ENCODE measurements at regions not wholly inside any gene's neighbourhood (a gene's known extent, or its start where the extent isn't known, plus 50 kb on each side); places are given as distances from the start of the nearest gene placed in this dataset.

- no peak for DNase-seq (ENCODE audit: extremely low read depth in 1 of 11, low read depth in 9 of 11, low spot score in 4 of 11)
These were observed 307.6 kb upstream of the FBXO33 start for GRCh38 chr14:39739796-39740195.

GRCh38 chr14:39734306-39734705 is 302.1 kb upstream of the FBXO33 start:
- no peak for DNase-seq (ENCODE audit: extremely low read depth in 1 of 11, low read depth in 9 of 11, low spot score in 4 of 11)

DNA sequence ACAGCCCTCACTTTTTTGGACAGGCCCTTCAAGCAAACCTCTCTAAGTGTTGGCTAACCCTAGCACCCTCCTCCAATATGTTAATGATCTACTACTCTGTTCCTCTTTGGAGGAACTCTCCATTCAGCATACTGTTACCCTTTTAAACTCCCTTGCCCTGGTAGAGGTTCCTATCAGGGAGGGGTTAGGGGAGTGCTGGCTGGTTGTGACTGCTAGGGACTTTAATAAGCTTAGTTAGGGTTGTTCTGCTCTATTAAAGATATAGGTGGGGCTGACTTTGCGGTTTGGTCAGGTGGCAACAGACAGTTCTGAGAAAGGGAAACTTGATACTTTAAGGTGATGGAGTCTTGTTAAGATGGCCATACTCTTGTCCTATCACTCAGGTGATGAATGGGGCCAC is 301.5 kb upstream of the FBXO33 start:
- no peak for DNase-seq (ENCODE audit: extremely low read depth in 1 of 11, low read depth in 9 of 11, low spot score in 4 of 11)

- DNase-seq (ENCODE audit: extremely low read depth in 1 of 11, low read depth in 9 of 11, low spot score in 4 of 11): no peak
These were observed 299.7 kb upstream of the FBXO33 start for GRCh38 chr14:39731912-39732311.

- no peak for DNase-seq (ENCODE audit: extremely low read depth in 1 of 11, low read depth in 9 of 11, low spot score in 4 of 11)
These were observed 294.3 kb upstream of the FBXO33 start for GRCh38 chr14:39726563-39726962.

- no peak for DNase-seq (ENCODE audit: extremely low read depth in 1 of 11, low read depth in 9 of 11, low spot score in 4 of 11)
These were observed 290.5 kb upstream of the FBXO33 start for GRCh38 chr14:39722547-39723273.

DNA sequence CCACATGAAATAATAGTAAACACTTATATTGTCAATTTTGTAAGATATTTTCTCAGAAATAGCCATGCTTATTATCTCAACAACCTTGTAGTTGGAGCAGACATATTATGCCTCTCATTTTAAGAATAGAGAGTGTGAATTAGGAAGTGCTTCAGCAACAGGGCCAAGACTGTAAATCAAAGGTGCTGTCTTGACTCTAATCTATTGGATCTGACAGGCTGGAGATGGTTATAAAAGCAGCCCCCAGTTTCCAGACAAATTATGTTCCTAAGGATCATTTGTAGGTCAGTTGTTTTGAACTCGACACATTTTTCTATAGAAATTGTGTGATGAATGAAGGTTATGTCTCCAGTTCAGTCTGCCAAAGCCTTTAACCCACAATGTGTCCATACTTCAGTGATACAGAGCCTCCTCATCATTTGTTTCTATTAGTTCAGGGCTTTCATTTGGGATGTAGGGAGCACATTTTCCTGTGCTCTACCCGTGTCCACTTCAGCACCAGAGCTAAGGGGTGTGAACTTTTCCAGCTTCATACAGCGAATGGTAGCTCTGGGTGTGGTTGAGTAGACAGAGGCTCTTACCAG is 284.8 kb upstream of the FBXO33 start:
- no peak for DNase-seq (ENCODE audit: extremely low read depth in 1 of 11, low read depth in 9 of 11, low spot score in 4 of 11)

DNA sequence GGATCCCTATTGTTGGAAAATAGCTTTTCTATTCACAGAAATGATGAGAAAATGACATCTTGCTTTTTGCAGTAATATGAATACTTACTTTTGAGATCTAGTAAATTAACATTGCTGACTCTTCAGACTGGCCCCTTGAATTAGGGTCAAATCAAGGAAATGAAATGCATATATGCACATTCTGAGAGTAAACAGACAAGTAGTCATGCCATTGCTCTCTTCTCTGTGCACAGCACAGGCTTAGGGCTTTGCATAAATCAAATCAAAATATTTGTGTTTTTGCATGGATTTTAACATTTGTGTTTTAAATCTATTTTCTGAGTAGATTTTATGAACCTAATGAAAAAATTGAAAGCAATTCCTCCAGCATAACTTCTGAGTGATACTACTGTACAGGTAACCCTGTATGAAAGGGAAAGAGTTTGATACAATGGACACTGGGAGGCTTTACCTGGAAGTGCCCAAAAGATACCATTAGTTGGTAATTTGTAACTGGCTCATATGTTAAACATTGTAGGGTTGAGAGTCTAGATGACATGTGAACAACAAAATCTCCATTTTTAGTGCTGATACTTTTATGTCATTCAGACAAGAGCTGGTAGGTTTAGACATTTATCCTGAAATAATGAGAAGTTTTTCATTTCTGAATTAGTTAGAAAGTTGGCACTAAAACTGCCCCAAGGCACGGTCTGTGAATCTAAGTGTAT is 280.2 kb upstream of the FBXO33 start:
- no peak for DNase-seq (ENCODE audit: extremely low read depth in 1 of 11, low read depth in 9 of 11, low spot score in 4 of 11)

GRCh38 chr14:39704594-39704993 is 272.4 kb upstream of the FBXO33 start:
- no peak for DNase-seq (ENCODE audit: extremely low read depth in 1 of 11, low read depth in 9 of 11, low spot score in 4 of 11)

DNA sequence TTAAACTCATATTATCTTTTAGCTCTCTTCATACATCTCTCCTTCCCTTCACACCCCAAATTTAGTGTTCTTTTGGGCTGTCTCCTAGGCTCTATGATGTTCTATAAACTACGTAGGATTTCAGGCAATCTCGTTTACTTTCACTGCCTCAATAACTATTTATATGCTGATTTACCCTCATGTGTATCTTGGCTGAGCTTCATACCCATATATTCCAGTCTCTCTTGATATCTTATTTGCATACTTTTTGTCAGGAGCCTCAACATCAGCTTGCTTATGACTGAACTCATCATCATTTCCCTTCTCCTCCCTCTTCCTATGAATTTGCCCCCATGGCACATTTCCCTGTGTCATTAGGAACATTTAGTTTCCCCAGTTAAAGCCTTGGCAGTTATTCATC is 262.1 kb upstream of the FBXO33 start:
- no peak for DNase-seq (ENCODE audit: extremely low read depth in 1 of 11, low read depth in 9 of 11, low spot score in 4 of 11)

DNA sequence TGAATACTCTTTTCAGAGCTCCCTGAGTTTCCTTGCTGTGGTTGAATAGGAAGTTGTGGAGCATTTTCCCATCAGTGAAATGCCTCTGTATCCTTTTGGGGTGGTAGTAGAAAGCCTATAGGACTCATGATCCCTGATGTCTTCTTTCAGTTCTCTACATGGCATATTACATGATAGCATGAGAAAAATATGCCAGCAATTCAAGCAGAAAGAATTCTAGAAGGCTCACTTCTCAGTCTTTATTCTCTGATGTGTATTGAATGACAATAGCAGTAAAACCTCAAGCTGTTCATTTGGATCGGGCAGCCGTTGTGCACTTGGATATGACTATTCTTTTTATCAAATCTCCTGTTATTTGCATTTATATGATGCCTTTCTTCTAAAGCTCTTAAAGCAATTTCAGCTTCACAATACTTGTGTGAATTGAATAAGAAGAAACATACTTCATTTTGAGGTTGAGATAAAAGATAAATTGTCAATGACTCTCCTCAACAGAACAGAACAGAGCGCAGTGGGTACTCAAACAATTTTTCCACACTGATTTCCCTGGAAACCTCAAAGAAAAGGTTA is 251.5 kb upstream of the FBXO33 start:
- DNase-seq (ENCODE audit: extremely low read depth in 1 of 11, low read depth in 9 of 11, low spot score in 4 of 11): no peak

- no peak for DNase-seq (ENCODE audit: extremely low read depth in 1 of 11, low read depth in 9 of 11, low spot score in 4 of 11)
These were observed 250.3 kb upstream of the FBXO33 start for GRCh38 chr14:39682582-39682981.

DNA sequence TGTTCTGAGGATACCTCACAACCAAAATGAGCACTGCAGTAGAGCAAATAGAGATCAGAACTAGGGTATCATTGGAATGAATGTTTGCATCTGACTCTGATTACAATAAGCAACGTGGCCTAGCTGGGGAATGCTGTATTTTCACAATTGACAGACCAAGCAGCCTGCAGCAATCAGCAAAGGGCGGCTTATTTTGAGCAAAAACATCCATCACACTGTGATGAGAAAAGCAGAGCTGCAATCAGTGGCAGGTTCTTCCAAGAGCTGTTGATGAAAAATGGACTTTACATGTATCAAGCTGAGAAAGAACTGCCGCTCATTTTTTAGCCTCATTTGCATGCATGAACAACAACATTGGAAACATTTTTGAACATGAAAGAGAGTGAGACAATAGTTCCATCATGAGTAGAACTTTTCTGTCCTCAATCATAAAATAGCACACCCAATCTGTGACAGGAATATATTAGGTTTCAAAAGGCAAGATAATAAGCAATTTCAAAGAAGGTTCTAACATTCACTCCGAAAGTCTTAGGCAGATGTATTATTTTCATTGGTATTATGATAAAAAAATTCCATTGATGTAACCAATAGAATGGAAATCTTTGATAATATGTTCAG is 249.7 kb upstream of the FBXO33 start:
- no peak for DNase-seq (ENCODE audit: extremely low read depth in 1 of 11, low read depth in 9 of 11, low spot score in 4 of 11)

DNA sequence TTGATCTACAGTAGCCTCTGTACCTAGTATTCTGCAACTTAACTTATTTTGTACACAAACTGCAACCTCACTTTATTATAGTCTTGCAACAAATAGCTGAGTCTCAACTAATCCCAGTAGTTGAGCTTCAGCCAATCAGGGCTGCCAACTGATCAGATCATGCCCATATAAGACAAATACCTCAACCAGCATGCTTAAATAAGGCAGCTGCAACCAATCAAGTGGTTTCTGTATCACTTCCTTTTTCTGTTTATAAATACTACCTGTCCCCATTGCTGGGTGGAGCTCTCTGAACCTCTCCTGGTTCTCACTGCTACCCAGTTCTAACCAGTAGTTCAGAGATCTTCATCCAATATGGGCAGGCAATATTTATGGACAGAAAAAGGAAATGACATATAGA is 248.5 kb upstream of the FBXO33 start:
- no peak for DNase-seq (ENCODE audit: extremely low read depth in 1 of 11, low read depth in 9 of 11, low spot score in 4 of 11)

- DNase-seq (ENCODE audit: extremely low read depth in 1 of 11, low read depth in 9 of 11, low spot score in 4 of 11): no peak
These were observed 241.5 kb upstream of the FBXO33 start for GRCh38 chr14:39673734-39674133.

- no peak for DNase-seq (ENCODE audit: extremely low read depth in 1 of 11, low read depth in 9 of 11, low spot score in 4 of 11)
These were observed 241.1 kb upstream of the FBXO33 start for GRCh38 chr14:39673270-39673711.

- DNase-seq (ENCODE audit: extremely low read depth in 1 of 11, low read depth in 9 of 11, low spot score in 4 of 11): no peak
These were observed 236.2 kb upstream of the FBXO33 start for GRCh38 chr14:39668449-39668848.

DNA sequence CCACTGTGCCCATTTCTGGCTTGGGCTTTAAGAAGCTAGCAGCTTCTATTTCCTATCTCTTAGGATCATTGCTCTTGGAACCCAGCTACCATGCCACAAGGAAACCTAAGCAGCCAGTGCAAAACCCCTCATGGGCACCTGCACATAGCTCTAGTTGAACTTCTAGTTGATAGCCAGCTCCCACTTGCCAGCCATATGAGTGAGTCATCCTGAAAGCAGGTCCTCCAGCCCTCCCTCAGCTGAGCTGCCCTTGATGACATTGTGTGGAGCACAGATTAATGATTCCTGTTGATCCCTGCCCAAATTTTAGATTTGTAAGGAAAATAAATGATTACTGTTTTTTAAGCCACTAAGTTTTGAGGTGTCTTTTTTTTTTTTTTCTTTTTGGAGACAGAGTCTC is 234.2 kb upstream of the FBXO33 start:
- DNase-seq (ENCODE audit: extremely low read depth in 1 of 11, low read depth in 9 of 11, low spot score in 4 of 11): no peak

- DNase-seq (ENCODE audit: extremely low read depth in 1 of 11, low read depth in 9 of 11, low spot score in 4 of 11): no peak
These were observed 232.8 kb upstream of the FBXO33 start for GRCh38 chr14:39665075-39665475.

- DNase-seq (ENCODE audit: extremely low read depth in 1 of 11, low read depth in 9 of 11, low spot score in 4 of 11): no peak
These were observed 232.4 kb upstream of the FBXO33 start for GRCh38 chr14:39664646-39665045.

Measured in renal cortex interstitium (tissue), 11 donors.